ENCODE measurements at regions not wholly inside any gene's neighbourhood (a gene's known extent, or its start where the extent isn't known, plus 50 kb on each side); places are given as distances from the start of the nearest gene placed in this dataset.

- TF ChIP-seq KIAA2018 (CRISPR knock-in tag; IDR thresholded peaks at IDR 0.05; ENCODE audit: borderline replicate concordance) (no peak), ATF6 (CRISPR knock-in tag; conservative IDR thresholded peaks at IDR 0.05) (no peak), AGO1 (IDR thresholded peaks at IDR 0.05; ENCODE audit: low read depth, low read length, poor library complexity, severe bottlenecking) (no peak), ATF7-NPFF (CRISPR knock-in tag; IDR thresholded peaks at IDR 0.05; ENCODE audit: low read depth) (no peak), ZSCAN31 (CRISPR knock-in tag; IDR thresholded peaks at IDR 0.05; ENCODE audit: low read depth) (no peak), ZNF546 (CRISPR knock-in tag; conservative IDR thresholded peaks at IDR 0.05) (no peak)
These were observed 212.5 kb downstream of the TOMM20 start (continued) for GRCh38 chr1:234915924-234916675.
